GOT3 (cell line): ENCODE measurements at regions not wholly inside any gene's neighbourhood (a gene's known extent, or its start where the extent isn't known, plus 50 kb on each side); places are given as distances from the start of the nearest gene placed in this dataset.

ENCODE experiments used
- DNase-seq: peaks from one replicate; lab custom pipeline; 2025; ENCODE audit warnings: mixed read lengths; lab: John Stamatoyannopoulos, UW

GRCh38 chr12:132439333-132439904 is 50.5 kb upstream of the FBRSL1 start:
- no peak for DNase-seq

- DNase-seq: no peak
Measured at GRCh38 chr12:132438726-132439125, 51.2 kb upstream of the FBRSL1 start.

- no peak for DNase-seq
Measured at GRCh38 chr12:132437943-132438700, 51.8 kb upstream of the FBRSL1 start.

GRCh38 chr12:132437252-132437932 is 52.6 kb upstream of the FBRSL1 start:
- no peak for DNase-seq

- no peak for DNase-seq
Measured at GRCh38 chr12:132436791-132437251, 53.1 kb upstream of the FBRSL1 start.

- DNase-seq: no peak
Measured at GRCh38 chr12:132435486-132436187, 54.3 kb upstream of the FBRSL1 start.

GRCh38 chr12:132433641-132434395 is 56.1 kb upstream of the FBRSL1 start:
- DNase-seq: no peak

- DNase-seq: no peak
Measured at GRCh38 chr12:132432721-132433577, 57.0 kb upstream of the FBRSL1 start.

- DNase-seq: no peak
Measured at GRCh38 chr12:132432126-132432705, 57.7 kb upstream of the FBRSL1 start.

GRCh38 chr12:132430838-132431774 is 58.8 kb upstream of the FBRSL1 start:
- DNase-seq: no peak

GRCh38 chr12:132429946-132430643 is 59.9 kb upstream of the FBRSL1 start:
- DNase-seq: no peak

GRCh38 chr12:132429602-132429945 is 60.4 kb upstream of the FBRSL1 start:
- DNase-seq: no peak

GRCh38 chr12:132428936-132429601 is 60.9 kb upstream of the FBRSL1 start:
- no peak for DNase-seq

- DNase-seq: no peak
Measured at GRCh38 chr12:132427999-132428935, 61.7 kb upstream of the FBRSL1 start.

- DNase-seq: no peak
Measured at GRCh38 chr12:132427174-132427768, 62.7 kb upstream of the FBRSL1 start.

- no peak for DNase-seq
Measured at GRCh38 chr12:132426349-132427173, 63.4 kb upstream of the FBRSL1 start.
